WERI-Rb-1 (cell line): ENCODE measurements at regions not wholly inside any gene's neighbourhood (a gene's known extent, or its start where the extent isn't known, plus 50 kb on each side); places are given as distances from the start of the nearest gene placed in this dataset.

Source experiments
- DNase-seq: peaks from one replicate; pipeline ENCODE4 v3.0.0-alpha.2; 2020
- H3K27ac ChIP-seq: fragments of 250-450 bp; sonication (Bioruptor Pico); 2 replicates; pipeline ENCODE4 v1.5.1; 2020; ENCODE audit warnings: mild to moderate bottlenecking, moderate library complexity
- H3K27me3 ChIP-seq: fragments of 250-450 bp; sonication (Bioruptor Pico); 2 replicates; pipeline ENCODE4 v1.5.1; 2021; ENCODE audit warnings: mild to moderate bottlenecking, low read depth, moderate library complexity; ENCODE audit not compliant: insufficient read depth, severe bottlenecking
- H3K36me3 ChIP-seq: fragments of 250-450 bp; sonication (Bioruptor Pico); 2 replicates; pipeline ENCODE4 v1.5.1; 2020; ENCODE audit warnings: mild to moderate bottlenecking, moderate library complexity
- H3K4me3 ChIP-seq: 2 replicates; pipeline ENCODE4 v1.5.1; 2011; ENCODE audit warnings: low read depth, mild to moderate bottlenecking, control low read depth, low read length
- H3K9me3 ChIP-seq: fragments of 250-450 bp; sonication (Bioruptor Pico); 2 replicates; pipeline ENCODE4 v1.5.1; 2021; ENCODE audit warnings: mild to moderate bottlenecking, moderate library complexity; ENCODE audit not compliant: severe bottlenecking
- TF ChIP-seq, protein P1 (sequence below): IDR thresholded peaks from 2 replicates; pipeline ENCODE4 v1.5.1; 2011; ENCODE audit warnings: low read depth, mild to moderate bottlenecking, control low read depth, inconsistent platforms, low read length

DNA sequence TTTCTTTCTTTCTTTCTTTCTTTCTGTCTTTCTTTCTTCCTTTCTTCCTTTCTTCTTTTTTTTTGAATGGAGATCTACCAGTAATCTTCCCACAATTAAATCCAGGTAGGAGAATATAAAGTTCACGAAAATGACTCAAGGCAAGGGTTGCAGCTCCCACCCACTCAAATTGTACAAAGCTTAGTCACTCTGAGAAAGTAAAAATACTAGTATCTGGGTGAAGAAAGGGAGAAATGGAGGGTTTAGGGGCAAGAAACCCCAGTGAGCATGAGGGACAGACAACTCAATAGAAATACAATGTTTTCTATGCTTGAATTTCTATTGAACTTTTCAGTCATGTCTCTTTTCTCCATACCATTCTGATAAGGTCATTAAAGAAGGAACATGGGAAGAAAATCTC lies 200.8 kb downstream of the GATA3 start:
- Histone ChIP-seq H3K27me3 (no peaks in the 10 kb centered on the region), H3K36me3 (no peaks in the 10 kb centered on the region), H3K27ac (no peak overlapping the region), H3K4me3 (no peak overlapping the region), H3K9me3 (no peaks in the 10 kb centered on the region)
- TF ChIP-seq, protein P1, sequence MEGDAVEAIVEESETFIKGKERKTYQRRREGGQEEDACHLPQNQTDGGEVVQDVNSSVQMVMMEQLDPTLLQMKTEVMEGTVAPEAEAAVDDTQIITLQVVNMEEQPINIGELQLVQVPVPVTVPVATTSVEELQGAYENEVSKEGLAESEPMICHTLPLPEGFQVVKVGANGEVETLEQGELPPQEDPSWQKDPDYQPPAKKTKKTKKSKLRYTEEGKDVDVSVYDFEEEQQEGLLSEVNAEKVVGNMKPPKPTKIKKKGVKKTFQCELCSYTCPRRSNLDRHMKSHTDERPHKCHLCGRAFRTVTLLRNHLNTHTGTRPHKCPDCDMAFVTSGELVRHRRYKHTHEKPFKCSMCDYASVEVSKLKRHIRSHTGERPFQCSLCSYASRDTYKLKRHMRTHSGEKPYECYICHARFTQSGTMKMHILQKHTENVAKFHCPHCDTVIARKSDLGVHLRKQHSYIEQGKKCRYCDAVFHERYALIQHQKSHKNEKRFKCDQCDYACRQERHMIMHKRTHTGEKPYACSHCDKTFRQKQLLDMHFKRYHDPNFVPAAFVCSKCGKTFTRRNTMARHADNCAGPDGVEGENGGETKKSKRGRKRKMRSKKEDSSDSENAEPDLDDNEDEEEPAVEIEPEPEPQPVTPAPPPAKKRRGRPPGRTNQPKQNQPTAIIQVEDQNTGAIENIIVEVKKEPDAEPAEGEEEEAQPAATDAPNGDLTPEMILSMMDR, result no peak
- DNase-seq, result no peak

DNA sequence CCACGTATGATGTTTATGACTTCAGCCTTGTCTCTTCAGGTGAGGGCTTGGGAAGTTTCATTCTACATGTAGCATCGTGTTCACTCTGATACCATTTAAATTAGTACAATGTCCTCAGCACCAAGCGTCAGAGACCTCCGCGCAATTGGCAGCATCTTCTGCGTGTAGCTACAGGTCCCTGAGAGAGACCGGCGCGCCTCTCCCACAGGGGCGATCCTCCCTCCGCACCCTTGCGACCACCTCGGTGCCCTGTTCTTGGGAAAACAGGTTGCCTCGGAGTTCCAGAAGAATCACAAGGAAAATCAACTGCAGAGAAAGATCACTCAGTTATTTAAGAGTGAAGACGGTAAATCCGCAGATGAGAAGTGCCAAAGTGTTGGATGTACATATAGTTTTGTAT lies 206.2 kb downstream of the GATA3 start:
- H3K36me3 ChIP-seq, result no peaks in the 10 kb centered on the region
- H3K9me3 ChIP-seq, result no peaks in the 10 kb centered on the region
- TF ChIP-seq, protein P1, result no peak
- H3K4me3 ChIP-seq, result no peak overlapping the region
- no peak overlapping the region for H3K27ac ChIP-seq
- DNase-seq, result no peak
- no peaks in the 10 kb centered on the region for H3K27me3 ChIP-seq

DNA sequence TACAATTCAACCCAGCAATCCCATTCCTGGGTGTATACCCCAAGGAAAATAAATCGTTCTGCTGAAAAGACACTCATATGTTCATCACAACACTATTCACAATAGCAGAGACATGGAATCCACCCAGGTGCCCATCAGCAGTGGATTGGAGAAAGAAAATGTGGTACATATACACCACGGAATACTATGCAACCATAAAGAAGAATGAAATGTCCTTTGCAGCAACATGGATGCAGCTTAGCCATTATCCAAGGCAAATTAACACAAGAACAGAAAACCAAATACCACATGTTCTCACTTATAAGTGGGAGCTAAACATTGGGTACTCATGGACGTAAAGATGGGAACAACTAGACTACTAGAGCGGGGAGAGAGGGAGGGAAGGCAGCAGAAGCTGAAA lies 207.8 kb downstream of the GATA3 start:
- Histone ChIP-seq H3K36me3 (no peaks in the 10 kb centered on the region), H3K27ac (no peak overlapping the region), H3K27me3 (no peaks in the 10 kb centered on the region), H3K9me3 (no peaks in the 10 kb centered on the region), H3K4me3 (no peak overlapping the region)
- DNase-seq, result no peak
- TF ChIP-seq, protein P1, result no peak

DNA sequence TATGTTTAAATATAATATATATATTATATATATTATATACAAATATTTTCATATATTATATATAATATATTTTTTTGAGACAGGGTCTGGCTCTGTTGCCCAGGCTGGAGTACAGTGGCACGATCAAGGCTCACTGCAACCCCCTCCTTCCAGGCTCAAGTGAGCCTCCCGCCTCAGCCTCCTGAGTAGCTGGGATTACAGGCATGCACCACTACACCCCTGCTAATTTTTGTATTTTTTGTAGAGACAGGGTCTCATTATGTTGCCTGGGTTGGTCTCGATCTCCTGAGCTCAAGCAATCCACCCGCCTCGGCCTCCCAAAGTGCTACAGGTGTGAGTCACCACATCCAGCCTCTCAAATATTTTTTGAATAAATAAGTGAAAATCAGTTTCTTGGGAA lies 215.5 kb downstream of the GATA3 start:
- TF ChIP-seq, protein P1, result no peak
- no peak overlapping the region for H3K4me3 ChIP-seq
- H3K36me3 ChIP-seq, result no peaks in the 10 kb centered on the region
- no peak overlapping the region for H3K27ac ChIP-seq
- no peak for DNase-seq
- no peaks in the 10 kb centered on the region for H3K9me3 ChIP-seq
- no peaks in the 10 kb centered on the region for H3K27me3 ChIP-seq

DNA sequence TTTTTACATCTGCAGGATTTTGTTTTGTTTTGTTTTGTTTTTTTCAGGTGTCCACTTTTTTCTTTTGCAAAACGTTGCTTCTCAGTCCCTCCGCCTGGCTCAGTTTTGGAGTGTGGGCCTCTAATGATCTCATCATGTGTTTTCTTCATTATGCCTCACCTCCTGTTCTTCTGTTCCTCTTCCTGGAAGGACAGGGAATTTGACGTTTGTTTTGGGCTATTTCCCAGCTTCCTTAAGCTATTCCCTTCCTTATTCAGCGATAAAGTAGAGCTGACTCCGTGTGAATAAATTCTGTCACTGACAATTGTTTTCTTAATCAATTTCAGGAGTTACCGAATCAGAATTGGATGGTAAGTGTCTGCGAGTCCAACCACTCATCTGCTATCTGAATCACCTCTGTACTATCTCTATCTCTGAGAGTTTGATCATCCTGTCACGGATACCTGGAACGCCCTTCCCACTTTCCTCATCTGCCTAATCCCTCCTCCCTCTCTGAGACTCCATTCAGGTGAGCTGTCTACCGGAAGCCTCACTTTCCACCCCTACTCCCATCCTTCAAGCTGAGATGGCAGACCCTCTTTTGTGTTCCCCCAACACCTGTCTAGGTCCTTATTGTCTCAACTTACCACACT lies 218.4 kb downstream of the GATA3 start:
- H3K4me3 ChIP-seq, result no peak overlapping the region
- no peaks in the 10 kb centered on the region for H3K27me3 ChIP-seq
- no peaks in the 10 kb centered on the region for H3K9me3 ChIP-seq
- TF ChIP-seq, protein P1, result no peak
- no peaks in the 10 kb centered on the region for H3K36me3 ChIP-seq
- H3K27ac ChIP-seq, result no peak overlapping the region
- no peak for DNase-seq

DNA sequence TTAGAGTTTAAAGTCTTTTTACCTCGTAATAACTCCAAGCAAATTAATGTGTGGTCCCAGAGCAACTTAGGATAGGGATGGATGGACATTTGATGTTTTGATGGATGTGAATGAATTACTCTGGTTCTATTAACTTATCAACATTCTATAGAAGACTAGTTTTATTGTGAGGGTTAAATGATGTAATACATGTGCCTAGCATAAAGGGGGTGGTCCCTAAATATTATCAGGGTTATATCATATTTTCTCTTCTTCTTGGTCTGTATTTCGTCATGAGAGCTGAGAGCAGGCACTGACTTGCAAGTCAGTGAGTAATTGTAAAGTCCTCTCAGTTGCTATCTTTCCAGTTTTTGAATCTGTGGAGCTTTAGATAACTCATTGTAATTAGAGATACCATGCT lies 219.3 kb downstream of the GATA3 start:
- TF ChIP-seq, protein P1, result no peak
- no peaks in the 10 kb centered on the region for H3K27me3 ChIP-seq
- DNase-seq, result no peak
- H3K4me3 ChIP-seq, result no peak overlapping the region
- H3K9me3 ChIP-seq, result no peaks in the 10 kb centered on the region
- H3K27ac ChIP-seq, result no peak overlapping the region
- no peaks in the 10 kb centered on the region for H3K36me3 ChIP-seq
